AG04449 (cell line): ENCODE measurements at regions not wholly inside any gene's neighbourhood (a gene's known extent, or its start where the extent isn't known, plus 50 kb on each side); places are given as distances from the start of the nearest gene placed in this dataset.
A peak's percentile ranks its signal among the peaks of the same experiment; 100 is the strongest.

Experiments
- CTCF ChIA-PET: fragments of 350-600 bp; formaldehyde crosslinking; extraction: SDS; loops from one replicate; lab custom pipeline; 2021; ENCODE audit warnings: antibody characterized with exemption; lab: Yijun Ruan, JAX
- POLR2A ChIA-PET: fragments of 400-600, 350-600 bp; formaldehyde crosslinking; extraction: SDS; loops from one replicate; lab custom pipeline; 2020; ENCODE audit warnings: antibody characterized with exemption, inconsistent platforms; lab: Yijun Ruan, JAX
- DNase-seq: peaks from one replicate; pipeline ENCODE4 v3.0.0-alpha.2; 2010; ENCODE audit warnings: low read depth, low spot score
- H3K4me3 ChIP-seq: 2 replicates; pipeline ENCODE4 v1.5.1; 2011; ENCODE audit warnings: low read depth, mild to moderate bottlenecking, control low read depth, low read length
- CTCF ChIP-seq: IDR thresholded peaks from one replicate; pipeline ENCODE4 v1.5.1; 2011; ENCODE audit warnings: mild to moderate bottlenecking, moderate library complexity, low read length, control low read depth, inconsistent platforms; ENCODE audit not compliant: insufficient read depth; ENCODE audit errors: missing control alignments

- DNase-seq, result no peak
- H3K4me3 ChIP-seq, result no peak overlapping the region
- TF ChIP-seq CTCF, result no peak
- CTCF ChIA-PET, result interaction anchor here (1.4 kb wide), 1 partner anchor 33 kb away, joined by 3 read pairs; no protein-coding TSS in a partner anchor
- POLR2A ChIA-PET, result no interaction called here
These were observed 521.4 kb upstream of the JAG1 start for GRCh38 chr20:11195169-11195568.

GRCh38 chr20:11195899-11196558 is 522.2 kb upstream of the JAG1 start:
- POLR2A ChIA-PET, result no interaction called here

GRCh38 chr20:11197851-11198250 is 524.1 kb upstream of the JAG1 start:
- ChIA-PET CTCF (no interaction called here), POLR2A (no interaction called here)
- no peak for TF ChIP-seq CTCF
- no peak for DNase-seq
- no peak overlapping the region for H3K4me3 ChIP-seq

More at GRCh38 chr20:11195899-11196558, 522.2 kb upstream of the JAG1 start:
- no peak overlapping the region for H3K4me3 ChIP-seq
- no peak for TF ChIP-seq CTCF
- no peak for DNase-seq
- CTCF ChIA-PET, result interaction anchor here (1.4 to 1.9 kb wide), 2 partner anchors 9 to 34 kb away, joined by 3 to 11 read pairs; no protein-coding TSS in a partner anchor

GRCh38 chr20:11200423-11200822 is 526.6 kb upstream of the JAG1 start:
- no peak for TF ChIP-seq CTCF
- CTCF ChIA-PET, result no interaction called here
- DNase-seq, result no peak
- POLR2A ChIA-PET, result no interaction called here
- no peak overlapping the region for H3K4me3 ChIP-seq

- DNase-seq, result no peak
- no peak overlapping the region for H3K4me3 ChIP-seq
- TF ChIP-seq CTCF, result peak; percentile 73
- ChIA-PET CTCF (interaction anchor here (0.7 to 2.8 kb wide), 34 partner anchors 9 to 735 kb away, joined by 3 to 20 read pairs (median 4); partner anchors contain the start of gene JAG1), POLR2A (no interaction called here)
These were observed 531.3 kb upstream of the JAG1 start for GRCh38 chr20:11204926-11205768.

- no peak for DNase-seq
- no peak overlapping the region for H3K4me3 ChIP-seq
- POLR2A ChIA-PET, result no interaction called here
- CTCF ChIA-PET, result interaction anchor here (0.7 to 2.8 kb wide), 27 partner anchors 9 to 648 kb away, joined by 3 to 20 read pairs (median 4); partner anchors contain the start of gene JAG1
- no peak for TF ChIP-seq CTCF
These were observed 532.1 kb upstream of the JAG1 start for GRCh38 chr20:11205769-11206362.
